Sigmoid colon (tissue), 6 donors: ENCODE measurements at regions not wholly inside any gene's neighbourhood (a gene's known extent, or its start where the extent isn't known, plus 50 kb on each side); places are given as distances from the start of the nearest gene placed in this dataset.

Experiments
- DNase-seq: peaks from one replicate; pipeline ENCODE4 v3.0.0-alpha.2; 2019
- H3K27ac ChIP-seq, 4 donors: fragments of 200-600 bp; sonication (generic); one replicate each; pipeline ENCODE4 v1.5.1; 2016 to 2019; ENCODE audit warnings: mild to moderate bottlenecking in 1 of 4
- H3K27me3 ChIP-seq, 3 donors: fragments of 200-600 bp; sonication (generic); one replicate each; pipeline ENCODE4 v1.5.1; 2019; ENCODE audit warnings: mild to moderate bottlenecking in 1 of 3
- H3K36me3 ChIP-seq, 4 donors: fragments of 200-600 bp; sonication (generic); one replicate each; pipeline ENCODE4 v1.5.1; 2016 to 2019
- H3K4me1 ChIP-seq, 4 donors: fragments of 200-600 bp; sonication (generic); one replicate each; pipeline ENCODE4 v1.5.1; 2017 to 2019
- H3K4me3 ChIP-seq, 4 donors: fragments of 200-600 bp; sonication (generic); one replicate each; pipeline ENCODE4 v1.5.1; 2017 to 2019; ENCODE audit warnings: mild to moderate bottlenecking in 2 of 4, moderate library complexity in 1 of 4
- H3K9me3 ChIP-seq, 4 donors: fragments of 200-600 bp in 3 of 4; sonication (generic) in 3 of 4; one replicate each; pipeline versions ENCODE4 v1.5.1 to v1.6.1; 2013 to 2019
- EP300 ChIP-seq, 4 donors: sonication (generic); formaldehyde crosslinking; IDR thresholded peaks; one replicate each; pipeline ENCODE4 v1.6.1; 2017; ENCODE audit warnings: antibody characterized with exemption in 4 of 4
- POLR2A ChIP-seq, 2 donors: fragments of 450-650 bp; IDR thresholded peaks; one replicate each; pipeline ENCODE4 v1.6.1; 2016; ENCODE audit warnings: antibody characterized with exemption in 2 of 2, mild to moderate bottlenecking in 2 of 2, moderate library complexity in 2 of 2
- POLR2AphosphoS5 ChIP-seq, 4 donors: sonication (generic); formaldehyde crosslinking; IDR thresholded peaks; one replicate each; pipeline ENCODE4 v1.6.1; 2017; ENCODE audit warnings: antibody characterized with exemption in 4 of 4
- WGBS, 2 donors: extraction: QIAGEN DNeasy Blood & Tissue Kit; methylation state at CpG; one replicate each; pipeline ENCODE4 v1.1.7; 2013; 5-methylcytosine and 5-hydroxymethylcytosine counted together
- intact Hi-C: fragments of 100-400 bp; cut with DNase I; formaldehyde crosslinking; loops from one replicate; pipeline ENCODE4 v1.15.1; 2023
- TF ChIP-seq, protein P1 (sequence below), 4 experiments: fragments of 450-650 bp in 3 of 4; fragments of 200-600 bp in 1 of 4; IDR thresholded peaks; one replicate each; pipeline ENCODE4 v1.5.1; 2016 to 2019; ENCODE audit warnings: antibody characterized with exemption in 4 of 4, mild to moderate bottlenecking in 3 of 4, moderate library complexity in 2 of 4
- donor health status: healthy with polysubstance abuse.
- donor health status: healthy.

DNA sequence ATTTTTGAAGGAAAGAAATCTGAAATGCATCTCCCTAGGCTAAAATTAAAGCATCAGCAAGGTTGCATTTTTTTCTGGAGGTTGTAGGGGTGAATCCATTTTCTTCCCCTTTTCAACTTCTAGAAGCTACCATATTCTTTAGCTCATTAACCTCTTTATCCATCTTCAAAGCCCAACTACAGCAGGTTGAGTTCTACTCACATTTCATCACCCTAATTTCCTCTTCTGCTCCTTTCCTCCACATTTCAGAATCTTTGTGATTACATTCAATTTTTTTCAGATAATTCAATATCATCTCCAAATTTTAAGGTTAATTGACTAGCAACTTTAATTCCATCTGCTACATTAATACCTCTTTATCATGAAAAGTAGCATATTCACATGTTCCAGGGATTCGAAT is 2655.7 kb upstream of the PCDH20 start:
- H3K27me3 ChIP-seq: no peaks in the 10 kb centered on the region
- 86 to 91% methylated on average over 1 of the region's 1 CpG for WGBS, 2 donors
- TF ChIP-seq POLR2A (IDR thresholded peaks at IDR 0.05): no peak
- TF ChIP-seq POLR2AphosphoS5 (IDR thresholded peaks at IDR 0.05): no peak
- no peak for DNase-seq
- no peak overlapping the region for H3K4me3 ChIP-seq
- no peaks in the 10 kb centered on the region for H3K36me3 ChIP-seq
- no peaks in the 10 kb centered on the region for H3K4me1 ChIP-seq
- intact Hi-C loops: no loop called here
- H3K9me3 ChIP-seq: no peaks in the 10 kb centered on the region
- H3K27ac ChIP-seq: no peak overlapping the region

DNA sequence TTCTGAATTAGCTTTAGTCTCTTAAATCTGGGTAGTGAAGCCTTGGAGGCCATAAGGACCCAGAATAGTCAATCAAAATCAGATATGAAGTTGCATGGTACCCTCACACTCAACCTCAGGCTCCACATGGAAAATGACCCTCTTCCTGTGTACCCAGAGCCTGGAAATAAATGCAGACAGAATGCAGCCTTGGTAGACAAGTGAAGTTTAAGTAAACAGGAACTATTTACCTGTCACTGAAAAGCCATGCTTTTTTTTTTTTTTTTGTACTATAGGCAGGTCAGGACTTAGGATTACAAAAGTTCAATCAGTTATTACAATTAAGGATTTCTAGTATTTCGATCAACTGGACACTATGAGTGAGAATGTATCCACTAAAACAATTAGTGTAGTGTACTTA is 2654.2 kb upstream of the PCDH20 start:
- Histone ChIP-seq H3K36me3 (no peaks in the 10 kb centered on the region), H3K4me3 (no peak overlapping the region), H3K27me3 (no peaks in the 10 kb centered on the region), H3K27ac (no peak overlapping the region), H3K4me1 (no peaks in the 10 kb centered on the region), H3K9me3 (no peaks in the 10 kb centered on the region)
- WGBS, 2 donors: 79 to 83% methylated on average over 1 of the region's 1 CpG
- no peak for TF ChIP-seq POLR2AphosphoS5 (IDR thresholded peaks at IDR 0.05)
- TF ChIP-seq, protein P1, sequence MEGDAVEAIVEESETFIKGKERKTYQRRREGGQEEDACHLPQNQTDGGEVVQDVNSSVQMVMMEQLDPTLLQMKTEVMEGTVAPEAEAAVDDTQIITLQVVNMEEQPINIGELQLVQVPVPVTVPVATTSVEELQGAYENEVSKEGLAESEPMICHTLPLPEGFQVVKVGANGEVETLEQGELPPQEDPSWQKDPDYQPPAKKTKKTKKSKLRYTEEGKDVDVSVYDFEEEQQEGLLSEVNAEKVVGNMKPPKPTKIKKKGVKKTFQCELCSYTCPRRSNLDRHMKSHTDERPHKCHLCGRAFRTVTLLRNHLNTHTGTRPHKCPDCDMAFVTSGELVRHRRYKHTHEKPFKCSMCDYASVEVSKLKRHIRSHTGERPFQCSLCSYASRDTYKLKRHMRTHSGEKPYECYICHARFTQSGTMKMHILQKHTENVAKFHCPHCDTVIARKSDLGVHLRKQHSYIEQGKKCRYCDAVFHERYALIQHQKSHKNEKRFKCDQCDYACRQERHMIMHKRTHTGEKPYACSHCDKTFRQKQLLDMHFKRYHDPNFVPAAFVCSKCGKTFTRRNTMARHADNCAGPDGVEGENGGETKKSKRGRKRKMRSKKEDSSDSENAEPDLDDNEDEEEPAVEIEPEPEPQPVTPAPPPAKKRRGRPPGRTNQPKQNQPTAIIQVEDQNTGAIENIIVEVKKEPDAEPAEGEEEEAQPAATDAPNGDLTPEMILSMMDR (IDR thresholded peaks at IDR 0.05): no peak
- no peak for TF ChIP-seq EP300 (IDR thresholded peaks at IDR 0.05)
- TF ChIP-seq POLR2A (IDR thresholded peaks at IDR 0.05): no peak
- no peak for DNase-seq
- intact Hi-C loops: no loop called here

DNA sequence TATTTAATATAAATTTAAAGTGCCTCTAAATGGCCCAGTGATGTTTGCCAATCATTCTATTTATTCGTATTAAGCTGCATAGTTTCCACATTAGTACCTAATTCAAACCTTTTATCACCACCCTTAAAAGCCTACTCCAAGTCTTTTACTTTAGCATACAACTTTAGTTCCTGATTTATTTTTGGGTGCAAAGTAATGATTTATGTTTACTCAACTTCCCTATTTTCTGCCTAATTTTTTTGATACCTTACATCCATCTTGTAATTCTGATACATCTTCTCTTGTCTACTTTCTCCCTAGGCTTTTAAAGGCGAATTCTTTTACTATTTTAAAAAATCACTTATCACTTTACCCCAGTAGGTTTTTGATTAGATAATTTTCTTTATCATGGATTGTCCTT is 2651.1 kb upstream of the PCDH20 start:
- H3K4me3 ChIP-seq: no peak overlapping the region

DNA sequence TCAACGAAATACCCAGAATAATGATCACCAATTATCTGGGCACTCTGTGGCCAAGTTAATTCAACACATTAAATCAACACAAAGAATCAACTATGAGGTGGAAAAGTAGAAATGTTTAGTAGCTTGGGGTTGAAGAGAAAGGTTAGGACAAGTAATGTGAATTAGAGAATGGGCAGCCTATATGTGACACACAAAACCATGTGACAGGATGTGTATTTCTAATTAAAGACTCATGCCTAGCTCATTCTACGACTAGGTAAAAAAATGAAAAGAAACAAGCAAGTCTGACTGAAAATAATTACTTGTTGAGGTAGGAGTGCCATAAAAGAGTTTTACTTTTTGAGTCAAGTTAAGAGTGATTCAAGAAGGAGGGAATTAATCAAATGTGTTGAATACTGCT is 2646.0 kb upstream of the PCDH20 start:
- no peaks in the 10 kb centered on the region for H3K27me3 ChIP-seq
- H3K27ac ChIP-seq: no peak overlapping the region
- TF ChIP-seq POLR2AphosphoS5 (IDR thresholded peaks at IDR 0.05) (no peak), POLR2A (IDR thresholded peaks at IDR 0.05) (no peak), EP300 (IDR thresholded peaks at IDR 0.05) (no peak)
- TF ChIP-seq, protein P1 (IDR thresholded peaks at IDR 0.05): no peak
- no peak overlapping the region for H3K4me3 ChIP-seq
- intact Hi-C loops: no loop called here
- DNase-seq: no peak
- H3K4me1 ChIP-seq: no peaks in the 10 kb centered on the region
- no peaks in the 10 kb centered on the region for H3K9me3 ChIP-seq
- WGBS, 2 donors: 59 to 71% methylated on average over 2 of the region's 2 CpGs
- no peaks in the 10 kb centered on the region for H3K36me3 ChIP-seq

More for the DNA sequence above, 2651.1 kb upstream of the PCDH20 start:
- Histone ChIP-seq H3K27ac (no peak overlapping the region), H3K4me1 (no peaks in the 10 kb centered on the region), H3K36me3 (no peaks in the 10 kb centered on the region), H3K27me3 (no peaks in the 10 kb centered on the region), H3K9me3 (no peaks in the 10 kb centered on the region)
- DNase-seq: no peak
- intact Hi-C loops: no loop called here
- TF ChIP-seq, protein P1 (IDR thresholded peaks at IDR 0.05): no peak
- no peak for TF ChIP-seq EP300 (IDR thresholded peaks at IDR 0.05)
- no peak for TF ChIP-seq POLR2AphosphoS5 (IDR thresholded peaks at IDR 0.05)
- no peak for TF ChIP-seq POLR2A (IDR thresholded peaks at IDR 0.05)
- 65 to 68% methylated on average over 2 of the region's 2 CpGs for WGBS, 2 donors

DNA sequence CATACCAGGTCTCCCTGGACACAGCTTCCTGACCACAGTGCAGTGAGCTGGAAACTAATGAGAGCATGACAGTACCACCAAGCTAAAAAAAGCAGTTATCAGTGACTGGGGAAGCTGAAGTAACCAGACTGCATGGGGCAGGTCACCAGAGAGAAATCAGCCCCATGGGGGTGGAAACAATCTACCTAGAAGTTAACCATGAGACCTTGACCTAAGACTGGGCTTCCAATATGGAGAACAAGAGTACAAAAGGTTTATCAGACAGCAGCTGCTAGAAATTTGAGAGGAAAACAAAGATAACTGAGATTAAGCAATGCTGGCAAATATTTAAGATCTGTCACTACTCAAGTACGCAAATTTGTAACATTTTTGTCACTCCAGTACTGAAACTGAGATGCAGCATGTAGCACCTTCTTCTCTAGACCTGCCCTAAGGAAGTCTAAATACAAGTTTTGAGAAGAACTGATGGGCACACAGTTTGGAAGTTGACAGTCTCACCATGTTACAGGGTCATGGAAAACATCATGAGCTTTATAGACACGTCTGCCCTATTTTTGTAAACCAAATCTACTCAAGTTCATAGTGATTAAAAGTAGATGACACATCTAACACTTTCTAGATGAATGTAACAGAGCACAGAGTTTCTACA is 2641.8 kb upstream of the PCDH20 start:
- H3K27ac ChIP-seq: no peak overlapping the region
- no peak for DNase-seq
- H3K4me1 ChIP-seq: no peaks in the 10 kb centered on the region
- TF ChIP-seq POLR2A (IDR thresholded peaks at IDR 0.05) (no peak), POLR2AphosphoS5 (IDR thresholded peaks at IDR 0.05) (no peak), EP300 (IDR thresholded peaks at IDR 0.05) (no peak)
- TF ChIP-seq, protein P1 (IDR thresholded peaks at IDR 0.05): no peak
- H3K9me3 ChIP-seq: no peaks in the 10 kb centered on the region
- intact Hi-C loops: no loop called here
- 62 to 80% methylated on average over 2 of the region's 2 CpGs for WGBS, 2 donors
- H3K27me3 ChIP-seq: no peaks in the 10 kb centered on the region
- no peak overlapping the region for H3K4me3 ChIP-seq
- H3K36me3 ChIP-seq: no peaks in the 10 kb centered on the region
